ENCODE measurements at regions not wholly inside any gene's neighbourhood (a gene's known extent, or its start where the extent isn't known, plus 50 kb on each side); places are given as distances from the start of the nearest gene placed in this dataset.

GRCh38 chr4:45663003-45663402 is 460.9 kb downstream of the GABRG1 start:
- no peak overlapping the region for H2BK15ac ChIP-seq (replicated peaks; ENCODE audit: low read depth)
- DNase-seq = no peak
- H3K4me2 ChIP-seq (ENCODE audit: low read length) = no peak overlapping the region
- no peaks in the 10 kb centered on the region for H3K4me1 ChIP-seq (ENCODE audit: control insufficient read depth, low read depth, low read length)
- H3K27ac ChIP-seq (ENCODE audit: low read depth, low read length) = no peak overlapping the region
- H3K36me3 ChIP-seq (ENCODE audit: control insufficient read depth, insufficient read depth, low read length) = no peaks in the 10 kb centered on the region
- H2AK5ac ChIP-seq (ENCODE audit: low read length) = no peak overlapping the region
- H2BK120ac ChIP-seq (ENCODE audit: low read depth, low read length) = no peak overlapping the region
- H3K56ac ChIP-seq (ENCODE audit: low read length) = no peak overlapping the region
- no peak overlapping the region for H3K9ac ChIP-seq (ENCODE audit: low read length)
- no peak overlapping the region for H4K8ac ChIP-seq (ENCODE audit: low read depth, low read length)
- no peak overlapping the region for H4K5ac ChIP-seq (ENCODE audit: low read length)
- WGBS (ENCODE audit: extremely low coverage, insufficient coverage, low lambda C conversion rate) = no CpG with 5 or more reads among the region's 1 CpG
- H3K4ac ChIP-seq (ENCODE audit: low read depth, low read length) = no peak overlapping the region
- no peak overlapping the region for H3K18ac ChIP-seq (ENCODE audit: low read length)
- H3K79me1 ChIP-seq (ENCODE audit: low read length) = no peaks in the 10 kb centered on the region
- no peaks in the 10 kb centered on the region for H3K79me2 ChIP-seq (ENCODE audit: control insufficient read depth, insufficient read depth, low read length)
- no peak overlapping the region for H3K23ac ChIP-seq (ENCODE audit: low read length)
- H2BK5ac ChIP-seq (ENCODE audit: low read length) = no peak overlapping the region
- H3K27me3 ChIP-seq (ENCODE audit: insufficient read depth, low read length, poor library complexity) = no peaks in the 10 kb centered on the region
- H3K4me3 ChIP-seq (ENCODE audit: low read length) = no peak overlapping the region

GRCh38 chr4:45661893-45662292 is 462.0 kb downstream of the GABRG1 start:
- Histone ChIP-seq H3K27ac (ENCODE audit: low read depth, low read length) (no peak overlapping the region), H3K79me2 (ENCODE audit: control insufficient read depth, insufficient read depth, low read length) (no peaks in the 10 kb centered on the region), H3K36me3 (ENCODE audit: control insufficient read depth, insufficient read depth, low read length) (no peaks in the 10 kb centered on the region), H3K4me1 (ENCODE audit: control insufficient read depth, low read depth, low read length) (no peaks in the 10 kb centered on the region), H3K9ac (ENCODE audit: low read length) (no peak overlapping the region), H3K4ac (ENCODE audit: low read depth, low read length) (no peak overlapping the region), H2BK15ac (replicated peaks; ENCODE audit: low read depth) (no peak overlapping the region), H2BK120ac (ENCODE audit: low read depth, low read length) (no peak overlapping the region), H3K23ac (ENCODE audit: low read length) (no peak overlapping the region), H2BK5ac (ENCODE audit: low read length) (no peak overlapping the region), H2AK5ac (ENCODE audit: low read length) (no peak overlapping the region), H3K56ac (ENCODE audit: low read length) (no peak overlapping the region), H4K5ac (ENCODE audit: low read length) (no peak overlapping the region), H3K4me2 (ENCODE audit: low read length) (no peak overlapping the region), H3K18ac (ENCODE audit: low read length) (no peak overlapping the region), H3K27me3 (ENCODE audit: insufficient read depth, low read length, poor library complexity) (no peaks in the 10 kb centered on the region), H4K8ac (ENCODE audit: low read depth, low read length) (no peak overlapping the region), H3K79me1 (ENCODE audit: low read length) (no peaks in the 10 kb centered on the region), H3K4me3 (ENCODE audit: low read length) (no peak overlapping the region)
- 100% methylated on average over 2 of the region's 3 CpGs for WGBS (ENCODE audit: extremely low coverage, insufficient coverage, low lambda C conversion rate)
- no peak for DNase-seq

- H2BK15ac ChIP-seq (replicated peaks; ENCODE audit: low read depth) = no peak overlapping the region
- H3K4me2 ChIP-seq (ENCODE audit: low read length) = no peak overlapping the region
- H3K79me1 ChIP-seq (ENCODE audit: low read length) = no peaks in the 10 kb centered on the region
- no peaks in the 10 kb centered on the region for H3K4me1 ChIP-seq (ENCODE audit: control insufficient read depth, low read depth, low read length)
- no peak overlapping the region for H2BK120ac ChIP-seq (ENCODE audit: low read depth, low read length)
- no peak overlapping the region for H2AK5ac ChIP-seq (ENCODE audit: low read length)
- H3K27ac ChIP-seq (ENCODE audit: low read depth, low read length) = no peak overlapping the region
- no peak overlapping the region for H3K4ac ChIP-seq (ENCODE audit: low read depth, low read length)
- H3K4me3 ChIP-seq (ENCODE audit: low read length) = no peak overlapping the region
- H4K8ac ChIP-seq (ENCODE audit: low read depth, low read length) = no peak overlapping the region
- no peaks in the 10 kb centered on the region for H3K79me2 ChIP-seq (ENCODE audit: control insufficient read depth, insufficient read depth, low read length)
- H3K9ac ChIP-seq (ENCODE audit: low read length) = no peak overlapping the region
- DNase-seq = no peak
- no peaks in the 10 kb centered on the region for H3K36me3 ChIP-seq (ENCODE audit: control insufficient read depth, insufficient read depth, low read length)
- no peak overlapping the region for H2BK5ac ChIP-seq (ENCODE audit: low read length)
- no peak overlapping the region for H3K23ac ChIP-seq (ENCODE audit: low read length)
- no CpG with 5 or more reads among the region's 1 CpG for WGBS (ENCODE audit: extremely low coverage, insufficient coverage, low lambda C conversion rate)
- no peak overlapping the region for H4K5ac ChIP-seq (ENCODE audit: low read length)
- no peak overlapping the region for H3K56ac ChIP-seq (ENCODE audit: low read length)
- H3K27me3 ChIP-seq (ENCODE audit: insufficient read depth, low read length, poor library complexity) = no peaks in the 10 kb centered on the region
- no peak overlapping the region for H3K18ac ChIP-seq (ENCODE audit: low read length)
Measured at GRCh38 chr4:45650545-45650944, 473.3 kb downstream of the GABRG1 start.

- Histone ChIP-seq H2BK15ac (replicated peaks; ENCODE audit: low read depth) (no peak overlapping the region), H3K4ac (ENCODE audit: low read depth, low read length) (no peak overlapping the region), H2BK5ac (ENCODE audit: low read length) (no peak overlapping the region), H2AK5ac (ENCODE audit: low read length) (no peak overlapping the region), H3K79me2 (ENCODE audit: control insufficient read depth, insufficient read depth, low read length) (no peaks in the 10 kb centered on the region), H4K5ac (ENCODE audit: low read length) (no peak overlapping the region), H3K4me3 (ENCODE audit: low read length) (no peak overlapping the region), H3K4me1 (ENCODE audit: control insufficient read depth, low read depth, low read length) (no peaks in the 10 kb centered on the region), H3K36me3 (ENCODE audit: control insufficient read depth, insufficient read depth, low read length) (no peaks in the 10 kb centered on the region), H3K18ac (ENCODE audit: low read length) (no peak overlapping the region), H4K8ac (ENCODE audit: low read depth, low read length) (no peak overlapping the region), H3K4me2 (ENCODE audit: low read length) (no peak overlapping the region), H3K27me3 (ENCODE audit: insufficient read depth, low read length, poor library complexity) (no peaks in the 10 kb centered on the region), H2BK120ac (ENCODE audit: low read depth, low read length) (no peak overlapping the region), H3K9ac (ENCODE audit: low read length) (no peak overlapping the region), H3K23ac (ENCODE audit: low read length) (no peak overlapping the region), H3K56ac (ENCODE audit: low read length) (no peak overlapping the region), H3K27ac (ENCODE audit: low read depth, low read length) (no peak overlapping the region), H3K79me1 (ENCODE audit: low read length) (no peaks in the 10 kb centered on the region)
- no peak for DNase-seq
Measured at GRCh38 chr4:45648846-45649245, 475.0 kb downstream of the GABRG1 start.

- H3K56ac ChIP-seq (ENCODE audit: low read length) = no peak overlapping the region
- H3K79me1 ChIP-seq (ENCODE audit: low read length) = no peaks in the 10 kb centered on the region
- H3K9ac ChIP-seq (ENCODE audit: low read length) = no peak overlapping the region
- no peak overlapping the region for H2BK120ac ChIP-seq (ENCODE audit: low read depth, low read length)
- no peak overlapping the region for H3K18ac ChIP-seq (ENCODE audit: low read length)
- DNase-seq = no peak
- no peak overlapping the region for H2BK5ac ChIP-seq (ENCODE audit: low read length)
- H2AK5ac ChIP-seq (ENCODE audit: low read length) = no peak overlapping the region
- no peaks in the 10 kb centered on the region for H3K4me1 ChIP-seq (ENCODE audit: control insufficient read depth, low read depth, low read length)
- H3K27ac ChIP-seq (ENCODE audit: low read depth, low read length) = no peak overlapping the region
- H3K27me3 ChIP-seq (ENCODE audit: insufficient read depth, low read length, poor library complexity) = no peaks in the 10 kb centered on the region
- no peak overlapping the region for H4K5ac ChIP-seq (ENCODE audit: low read length)
- H2BK15ac ChIP-seq (replicated peaks; ENCODE audit: low read depth) = no peak overlapping the region
- no peak overlapping the region for H4K8ac ChIP-seq (ENCODE audit: low read depth, low read length)
- H3K4me3 ChIP-seq (ENCODE audit: low read length) = no peak overlapping the region
- H3K79me2 ChIP-seq (ENCODE audit: control insufficient read depth, insufficient read depth, low read length) = no peaks in the 10 kb centered on the region
- no peaks in the 10 kb centered on the region for H3K36me3 ChIP-seq (ENCODE audit: control insufficient read depth, insufficient read depth, low read length)
- H3K23ac ChIP-seq (ENCODE audit: low read length) = no peak overlapping the region
- H3K4ac ChIP-seq (ENCODE audit: low read depth, low read length) = no peak overlapping the region
- no peak overlapping the region for H3K4me2 ChIP-seq (ENCODE audit: low read length)
Measured at GRCh38 chr4:45647823-45648222, 476.0 kb downstream of the GABRG1 start.

- no peak overlapping the region for H3K4me2 ChIP-seq (ENCODE audit: low read length)
- no peak overlapping the region for H2AK5ac ChIP-seq (ENCODE audit: low read length)
- H2BK5ac ChIP-seq (ENCODE audit: low read length) = no peak overlapping the region
- H3K27me3 ChIP-seq (ENCODE audit: insufficient read depth, low read length, poor library complexity) = no peaks in the 10 kb centered on the region
- H3K4me1 ChIP-seq (ENCODE audit: control insufficient read depth, low read depth, low read length) = no peaks in the 10 kb centered on the region
- no peak overlapping the region for H2BK120ac ChIP-seq (ENCODE audit: low read depth, low read length)
- no peak overlapping the region for H3K9ac ChIP-seq (ENCODE audit: low read length)
- no peak for DNase-seq
- no peaks in the 10 kb centered on the region for H3K79me1 ChIP-seq (ENCODE audit: low read length)
- H3K27ac ChIP-seq (ENCODE audit: low read depth, low read length) = no peak overlapping the region
- H3K79me2 ChIP-seq (ENCODE audit: control insufficient read depth, insufficient read depth, low read length) = no peaks in the 10 kb centered on the region
- H3K18ac ChIP-seq (ENCODE audit: low read length) = no peak overlapping the region
- H3K4me3 ChIP-seq (ENCODE audit: low read length) = no peak overlapping the region
- WGBS (ENCODE audit: extremely low coverage, insufficient coverage, low lambda C conversion rate) = no CpG with 5 or more reads among the region's 8 CpGs
- H3K36me3 ChIP-seq (ENCODE audit: control insufficient read depth, insufficient read depth, low read length) = no peaks in the 10 kb centered on the region
- no peak overlapping the region for H3K56ac ChIP-seq (ENCODE audit: low read length)
- H4K8ac ChIP-seq (ENCODE audit: low read depth, low read length) = no peak overlapping the region
- no peak overlapping the region for H2BK15ac ChIP-seq (replicated peaks; ENCODE audit: low read depth)
- H3K23ac ChIP-seq (ENCODE audit: low read length) = no peak overlapping the region
- H4K5ac ChIP-seq (ENCODE audit: low read length) = no peak overlapping the region
- H3K4ac ChIP-seq (ENCODE audit: low read depth, low read length) = no peak overlapping the region
Measured at GRCh38 chr4:45646885-45647590, 476.8 kb downstream of the GABRG1 start.

Data from mesendoderm (in vitro differentiated cells).